HL-60 (cell line): ENCODE measurements at regions not wholly inside any gene's neighbourhood (a gene's known extent, or its start where the extent isn't known, plus 50 kb on each side); places are given as distances from the start of the nearest gene placed in this dataset.

Experiments
- DNase-seq, 2 experiments: peaks; one replicate each; pipeline ENCODE4 v3.0.0-alpha.2; 2010 to 2020; ENCODE audit warnings: low read depth in 1 of 2, low spot score in 1 of 2
- H3K27ac ChIP-seq: fragments of 250-450 bp; sonication (Bioruptor Pico); replicated peaks from 2 replicates; pipeline ENCODE4 v1.5.1; 2020; ENCODE audit warnings: mild to moderate bottlenecking, moderate library complexity
- H3K27me3 ChIP-seq: fragments of 250-450 bp; sonication (Bioruptor Pico); 2 replicates; pipeline ENCODE4 v1.5.1; 2021; ENCODE audit warnings: mild to moderate bottlenecking, moderate library complexity; ENCODE audit not compliant: insufficient read depth, poor library complexity, severe bottlenecking
- H3K4me3 ChIP-seq: replicated peaks from 2 replicates; pipeline ENCODE4 v1.5.1; 2011; ENCODE audit warnings: mild to moderate bottlenecking, control low read depth, low read length; ENCODE audit not compliant: insufficient read depth
- CTCF ChIP-seq: IDR thresholded peaks from one replicate; pipeline ENCODE4 v1.5.1; 2011; ENCODE audit warnings: low read length, control low read depth, inconsistent platforms; ENCODE audit not compliant: insufficient read depth
- GABPA ChIP-seq: IDR thresholded peaks from 2 replicates; pipeline ENCODE4 v1.6.1; 2012; ENCODE audit warnings: low read depth
- POLR2AphosphoS5 ChIP-seq: IDR thresholded peaks from 2 replicates; pipeline ENCODE4 v1.6.1; 2012; ENCODE audit warnings: low read depth
- REST ChIP-seq: IDR thresholded peaks from 2 replicates; pipeline ENCODE4 v1.6.1; 2012; ENCODE audit warnings: low read depth; ENCODE audit not compliant: insufficient replicate concordance
- SPI1 ChIP-seq: IDR thresholded peaks from 2 replicates; pipeline ENCODE4 v1.6.1; 2012; ENCODE audit warnings: low read depth, mild to moderate bottlenecking, borderline replicate concordance

GRCh38 chr5:53219174-53219573 is 109.6 kb upstream of the MOCS2 start:
- TF ChIP-seq SPI1 (no peak), CTCF (no peak), REST (no peak)
- Histone ChIP-seq H3K27me3 (no peaks in the 10 kb centered on the region), H3K27ac (no peak overlapping the region), H3K4me3 (no peak overlapping the region)
- no peak for DNase-seq

- DNase-seq, result no peak
- H3K27me3 ChIP-seq, result no peaks in the 10 kb centered on the region
- no peak overlapping the region for H3K4me3 ChIP-seq
- no peak overlapping the region for H3K27ac ChIP-seq
- TF ChIP-seq GABPA (no peak), POLR2AphosphoS5 (no peak), REST (no peak), CTCF (no peak), SPI1 (no peak)
These were observed 110.1 kb upstream of the MOCS2 start for GRCh38 chr5:53219610-53220009.

- no peak overlapping the region for H3K4me3 ChIP-seq
- no peak overlapping the region for H3K27ac ChIP-seq
- no peaks in the 10 kb centered on the region for H3K27me3 ChIP-seq
- TF ChIP-seq SPI1, result no peak
- no peak for TF ChIP-seq REST
- TF ChIP-seq POLR2AphosphoS5, result no peak
- DNase-seq, result no peak
These were observed 124.3 kb upstream of the MOCS2 start for GRCh38 chr5:53233645-53234405.
